PC-9 (cell line): ENCODE measurements at regions not wholly inside any gene's neighbourhood (a gene's known extent, or its start where the extent isn't known, plus 50 kb on each side); places are given as distances from the start of the nearest gene placed in this dataset.

Experiments
- BruUV-seq: library from RNA; stranded (reverse); fragments of 400-500 nt; replicated peaks from 2 replicates; lab custom pipeline; 2021; lab: Mats Ljungman, UMichigan
- CTCF ChIA-PET: fragments of 300-600 bp; sonication (Branson Sonifier 250); formaldehyde crosslinking; loops from one replicate; lab custom pipeline; 2022; ENCODE audit warnings: antibody characterized with exemption; lab: Charles Lee
- POLR2A ChIA-PET: fragments of 300-600 bp; sonication (Branson Sonifier 250); formaldehyde crosslinking; loops from one replicate; lab custom pipeline; 2022; ENCODE audit warnings: antibody characterized with exemption; ENCODE audit not compliant: unreplicated experiment; lab: Charles Lee
- DNase-seq, 2 experiments: peaks; one replicate each; pipeline versions ENCODE4 v3.0.0 to v3.0.0-alpha.2; 2015 to 2022; ENCODE audit warnings: mixed read lengths in 1 of 2
- H2AFZ ChIP-seq: fragments of 200-600 bp; sonication (generic); 2 replicates; pipeline ENCODE4 v1.8.1; 2017; ENCODE audit warnings: antibody characterized with exemption
- H3F3A ChIP-seq: fragments of 200-600 bp; sonication (generic); 2 replicates; pipeline ENCODE4 v1.8.1; 2017; ENCODE audit warnings: antibody characterized with exemption, mild to moderate bottlenecking, low read depth; ENCODE audit not compliant: insufficient read depth
- H3K27ac ChIP-seq: fragments of 200-600 bp; sonication (generic); 2 replicates; pipeline ENCODE4 v1.6.1; 2016; ENCODE audit warnings: mixed run types
- H3K27me3 ChIP-seq: fragments of 200-600 bp; sonication (generic); 2 replicates; pipeline ENCODE4 v1.6.1; 2016; ENCODE audit warnings: low read depth, mixed run types; ENCODE audit not compliant: insufficient read depth
- H3K36me3 ChIP-seq: fragments of 200-600 bp; sonication (generic); 2 replicates; pipeline ENCODE4 v1.6.1; 2016; ENCODE audit warnings: low read depth, mixed run types
- H3K4me1 ChIP-seq: fragments of 200-600 bp; sonication (generic); replicated peaks from 2 replicates; pipeline ENCODE4 v1.6.1; 2016; ENCODE audit warnings: mixed run types; ENCODE audit not compliant: insufficient read depth
- H3K4me2 ChIP-seq: fragments of 200-600 bp; sonication (generic); 2 replicates; pipeline ENCODE4 v1.6.1; 2017; ENCODE audit warnings: mixed run types
- H3K4me3 ChIP-seq: fragments of 200-600 bp; sonication (generic); 2 replicates; pipeline ENCODE4 v1.6.1; 2016; ENCODE audit warnings: mixed run types
- H3K79me2 ChIP-seq: fragments of 200-600 bp; sonication (generic); 2 replicates; pipeline ENCODE4 v1.6.1; 2017; ENCODE audit warnings: low read depth, mixed run types
- H3K9me2 ChIP-seq: fragments of 200-600 bp; sonication (generic); 2 replicates; pipeline ENCODE4 v1.8.1; 2017; ENCODE audit warnings: mild to moderate bottlenecking; ENCODE audit not compliant: insufficient read depth
- H3K9me3 ChIP-seq: fragments of 200-600 bp; sonication (generic); 2 replicates; pipeline ENCODE4 v1.8.1; 2016; ENCODE audit warnings: low read depth; ENCODE audit not compliant: insufficient read depth
- H4K20me1 ChIP-seq: fragments of 200-600 bp; sonication (generic); 2 replicates; pipeline ENCODE4 v1.8.1; 2017; ENCODE audit not compliant: insufficient read depth
- CTCF ChIP-seq: fragments of 200-600 bp; sonication (generic); conservative IDR thresholded peaks from 2 replicates; pipeline ENCODE4 v1.6.1; 2017; ENCODE audit warnings: mixed run types, antibody characterized with exemption, mild to moderate bottlenecking, moderate library complexity
- EZH2 ChIP-seq: fragments of 200-600 bp; sonication (generic); IDR thresholded peaks from 2 replicates; pipeline ENCODE4 v1.8.0; 2017; ENCODE audit warnings: antibody characterized with exemption, low read depth
- intact Hi-C: fragments of 100-400 bp; cut with micrococcal nuclease; formaldehyde crosslinking; loops from one replicate; pipeline ENCODE4 v1.10.0; 2022; ENCODE audit not compliant: unreplicated experiment

- Histone ChIP-seq H3K9me2 (no peaks in the 10 kb centered on the region), H3K79me2 (no peaks in the 10 kb centered on the region), H3K27ac (no peak overlapping the region), H3K27me3 (no peaks in the 10 kb centered on the region), H3K9me3 (no peaks in the 10 kb centered on the region), H3K4me2 (no peak overlapping the region), H4K20me1 (no peaks in the 10 kb centered on the region), H3K4me1 (no peaks in the 10 kb centered on the region), H3K36me3 (no peaks in the 10 kb centered on the region), H2AFZ (no peak overlapping the region), H3K4me3 (no peak overlapping the region), H3F3A (no peaks in the 10 kb centered on the region)
- no peak for DNase-seq
- TF ChIP-seq CTCF (no peak), EZH2 (no peak)
- CTCF ChIA-PET = no interaction called here
- no TSS peak for BruUV-seq
- intact Hi-C loops = no loop called here
- POLR2A ChIA-PET = no interaction called here
These were observed 1249.8 kb downstream of the ROBO1 start for GRCh38 chr3:78517965-78518364.

- BruUV-seq = no TSS peak
- ChIA-PET CTCF (no interaction called here), POLR2A (no interaction called here)
- DNase-seq = no peak
- H3K4me2 ChIP-seq = no peak overlapping the region
- no peaks in the 10 kb centered on the region for H3K4me1 ChIP-seq
- TF ChIP-seq EZH2 (no peak), CTCF (no peak)
- H3K36me3 ChIP-seq = no peaks in the 10 kb centered on the region
- no peaks in the 10 kb centered on the region for H3F3A ChIP-seq
- no peaks in the 10 kb centered on the region for H3K79me2 ChIP-seq
- H3K9me3 ChIP-seq = no peaks in the 10 kb centered on the region
- intact Hi-C loops = no loop called here
- no peaks in the 10 kb centered on the region for H4K20me1 ChIP-seq
- no peak overlapping the region for H3K4me3 ChIP-seq
- no peaks in the 10 kb centered on the region for H3K27me3 ChIP-seq
- no peaks in the 10 kb centered on the region for H3K9me2 ChIP-seq
- no peak overlapping the region for H2AFZ ChIP-seq
- no peak overlapping the region for H3K27ac ChIP-seq
These were observed 1248.5 kb downstream of the ROBO1 start for GRCh38 chr3:78519281-78519680.

GRCh38 chr3:78529601-78530000 lies 1238.2 kb downstream of the ROBO1 start:
- intact Hi-C loops = no loop called here
- H3K9me3 ChIP-seq = no peaks in the 10 kb centered on the region; the same call in 1 of the 2 replicates
- POLR2A ChIA-PET = no interaction called here
- no peaks in the 10 kb centered on the region for H3F3A ChIP-seq
- no peak for DNase-seq
- H3K79me2 ChIP-seq = no peaks in the 10 kb centered on the region
- no peak overlapping the region for H3K4me3 ChIP-seq
- no peak overlapping the region for H3K27ac ChIP-seq
- no peak overlapping the region for H3K4me2 ChIP-seq
- H2AFZ ChIP-seq = no peak overlapping the region
- CTCF ChIA-PET = no interaction called here
- H3K27me3 ChIP-seq = no peaks in the 10 kb centered on the region
- BruUV-seq = no TSS peak
- no peaks in the 10 kb centered on the region for H4K20me1 ChIP-seq
- no peaks in the 10 kb centered on the region for H3K9me2 ChIP-seq
- H3K4me1 ChIP-seq = no peaks in the 10 kb centered on the region
- no peaks in the 10 kb centered on the region for H3K36me3 ChIP-seq
- no peak for TF ChIP-seq CTCF
- TF ChIP-seq EZH2 = no peak
